ENCODE measurements at regions not wholly inside any gene's neighbourhood (a gene's known extent, or its start where the extent isn't known, plus 50 kb on each side); places are given as distances from the start of the nearest gene placed in this dataset.

DNA sequence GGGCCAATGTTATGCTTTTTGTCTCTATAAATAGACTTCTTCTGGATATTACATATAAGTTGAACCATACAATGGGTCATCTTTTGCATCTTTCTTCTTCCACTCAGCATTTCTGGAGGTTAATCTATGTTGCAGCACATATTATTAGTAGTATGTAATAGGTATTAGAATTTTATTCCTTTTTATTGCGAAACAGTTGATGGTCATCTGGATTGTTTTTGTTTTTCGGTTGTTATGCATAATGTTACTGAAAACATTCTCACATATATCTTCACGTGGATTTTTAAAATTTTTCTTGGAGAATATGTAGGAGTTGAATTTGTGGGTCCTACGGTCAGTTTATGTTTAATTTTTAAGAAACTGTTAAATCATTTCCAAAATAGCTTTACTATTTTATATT is 466.8 kb downstream of the SLCO4C1 start:
- Histone ChIP-seq H3K79me2 (ENCODE audit: control insufficient read depth in 1 of 2, insufficient read depth in 2 of 2, low read length in 2 of 2) (no peaks in the 10 kb centered on the region), H2BK12ac (ENCODE audit: low read depth, low read length) (no peak overlapping the region), H4K5ac (ENCODE audit: insufficient read length, low read depth, low read length) (no peak overlapping the region), H3K4me1 (replicated peaks in 1 of 4; ENCODE audit: control insufficient read depth in 3 of 4, insufficient read depth in 4 of 4, low read length in 3 of 4) (no peaks in the 10 kb centered on the region), H3K4me2 (ENCODE audit: insufficient read depth in 1 of 2, low read depth in 2 of 2, low read length in 2 of 2) (no peak overlapping the region), H2AK5ac (ENCODE audit: low read depth, low read length) (no peak overlapping the region), H3K23me2 (ENCODE audit: low read depth, low read length) (no peaks in the 10 kb centered on the region), H3K4ac (replicated peaks; ENCODE audit: insufficient read length, low read depth, low read length) (no peak overlapping the region), H3K36me3 (ENCODE audit: control insufficient read depth in 2 of 4, insufficient read depth in 4 of 4, low read length in 3 of 4) (no peaks in the 10 kb centered on the region), H3K27ac (ENCODE audit: low read depth, low read length) (no peak overlapping the region), H4K8ac (ENCODE audit: extremely low read depth, insufficient read depth, low read length) (no peak overlapping the region), H2BK5ac (ENCODE audit: low read depth, low read length) (no peak overlapping the region), H3K9me3 (ENCODE audit: insufficient read depth in 2 of 2, low read depth in 1 of 2, low read length in 1 of 2) (no peaks in the 10 kb centered on the region; a peak in 1 of 4 replicates), H2BK20ac (ENCODE audit: low read length) (no peak overlapping the region), H2BK120ac (replicated peaks; ENCODE audit: low read depth, low read length) (no peak overlapping the region), H3K18ac (ENCODE audit: extremely low read depth, low read length) (no peak overlapping the region), H3K14ac (ENCODE audit: insufficient read length) (no peak overlapping the region), H3K23ac (ENCODE audit: insufficient read length) (no peak overlapping the region), H4K20me1 (replicated peaks in 1 of 2; ENCODE audit: control insufficient read depth in 1 of 2, insufficient read depth in 2 of 2, low read length in 2 of 2) (no peaks in the 10 kb centered on the region), H3K79me1 (ENCODE audit: low read depth, low read length) (no peaks in the 10 kb centered on the region), H4K91ac (replicated peaks; ENCODE audit: insufficient read length, low read length) (no peak overlapping the region), H2AFZ (ENCODE audit: low read length) (no peak overlapping the region), H2BK15ac (ENCODE audit: low read length) (no peak overlapping the region), H3K9ac (replicated peaks in 1 of 4; ENCODE audit: extremely low read depth in 1 of 4, low read depth in 3 of 4, low read length in 3 of 4) (no peak overlapping the region), H3K4me3 (ENCODE audit: extremely low read depth in 1 of 4, insufficient read depth in 2 of 4, low read depth in 3 of 4, low read length in 4 of 4) (no peak overlapping the region), H3K56ac (replicated peaks; ENCODE audit: insufficient read length, low read depth, low read length) (no peak overlapping the region), H3K27me3 (replicated peaks in 1 of 4; ENCODE audit: control insufficient read depth in 3 of 4, extremely low read depth in 1 of 4, insufficient read depth in 3 of 4, low read length in 3 of 4) (no peaks in the 10 kb centered on the region)
- WGBS, 2 experiments (ENCODE audit: extremely low coverage in 1 of 2, insufficient coverage in 1 of 2, insufficient read length in 1 of 2, insufficient replicate concordance in 2 of 2, low coverage in 1 of 2, low lambda C conversion rate in 2 of 2, missing lambda C conversion rate in 1 of 2): 68% methylated on average over 4 of the region's 4 CpGs; no CpG with 5 or more reads in 1 of the 2 experiments
- DNase-seq (ENCODE audit: low read depth in 1 of 2, low spot score in 2 of 2) (no peak), FAIRE-seq (no peak)
- ChIA-PET CTCF (ENCODE audit: partially characterized antibody) (no interaction called here), POLR2A (ENCODE audit: partially characterized antibody) (no interaction called here)
- no peak for TF ChIP-seq CHD2 (IDR thresholded peaks at IDR 0.05; ENCODE audit: low read length)

All from H1 (cell line).